ENCODE measurements at regions not wholly inside any gene's neighbourhood (a gene's known extent, or its start where the extent isn't known, plus 50 kb on each side); places are given as distances from the start of the nearest gene placed in this dataset.

GRCh38 chr5:166947045-166947444 lies 1344.4 kb upstream of the WWC1 start:
- TF ChIP-seq EZH2phosphoT487 (IDR thresholded peaks at IDR 0.05; ENCODE audit: insufficient read depth, low read depth) (no peak), EZH2 (IDR thresholded peaks at IDR 0.05; ENCODE audit: insufficient read depth, poor library complexity, severe bottlenecking) (no peak)
